ENCODE measurements at regions not wholly inside any gene's neighbourhood (a gene's known extent, or its start where the extent isn't known, plus 50 kb on each side); places are given as distances from the start of the nearest gene placed in this dataset.

DNA sequence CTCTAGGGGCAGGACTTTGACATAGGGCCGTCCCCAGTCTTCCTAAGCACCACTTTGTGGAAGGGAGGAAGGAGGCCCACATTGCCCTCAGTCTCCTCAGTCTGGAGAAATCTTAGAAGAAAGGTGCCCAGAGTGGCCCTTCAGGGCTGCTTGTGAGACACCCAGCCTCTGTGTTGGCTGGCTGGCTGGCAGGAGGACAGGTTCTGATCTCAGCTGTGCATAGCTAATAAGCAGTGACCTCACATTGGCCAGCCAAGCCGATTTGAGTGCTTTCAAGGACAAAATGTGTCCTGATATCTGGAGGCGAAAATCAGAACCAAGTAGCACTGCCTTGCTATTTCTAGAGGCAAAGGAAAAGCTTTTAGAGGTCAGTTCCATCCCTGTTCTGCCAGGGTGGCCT lies 211.5 kb downstream of the BCOR start:
- DNase-seq, result no peak

DNA sequence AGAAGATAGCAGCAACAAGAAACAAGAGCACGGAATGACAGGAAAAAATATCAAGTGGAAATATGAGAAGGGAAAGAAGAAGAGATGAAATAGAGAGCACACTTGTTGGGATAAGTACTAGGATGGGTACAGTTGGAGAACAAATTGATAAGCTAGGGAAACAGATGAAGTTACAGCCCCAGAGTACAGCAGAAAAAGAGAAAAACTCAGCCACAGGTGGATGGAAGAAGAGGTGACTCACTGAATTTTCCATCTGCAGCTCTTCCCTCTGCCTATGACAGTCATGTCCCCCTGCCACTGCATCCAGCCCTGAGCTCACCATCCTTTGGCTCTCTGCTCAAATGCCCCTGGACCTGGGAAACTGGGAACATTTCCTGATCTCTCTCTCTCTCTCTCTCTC lies 209.0 kb downstream of the BCOR start:
- no peak for DNase-seq

DNA sequence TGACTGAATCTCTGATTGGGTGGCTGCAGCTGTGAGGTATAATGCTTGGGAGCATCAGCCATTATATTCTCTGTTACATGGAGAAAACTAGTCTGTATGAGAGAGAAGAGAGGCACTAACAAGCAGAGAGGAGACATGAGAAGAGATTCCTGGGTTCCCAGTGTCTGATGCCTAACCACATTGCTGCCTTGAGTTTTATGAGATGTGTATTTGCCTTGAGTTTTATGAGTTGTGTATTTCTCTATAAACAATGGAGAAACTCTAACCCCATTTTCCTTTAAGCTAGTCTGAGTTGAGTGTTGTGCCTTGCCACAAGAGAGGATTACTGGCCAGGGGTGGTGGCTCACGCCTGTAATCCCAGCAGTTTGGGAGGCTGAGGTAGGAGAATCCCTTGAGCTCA lies 208.1 kb downstream of the BCOR start:
- no peak for DNase-seq

DNA sequence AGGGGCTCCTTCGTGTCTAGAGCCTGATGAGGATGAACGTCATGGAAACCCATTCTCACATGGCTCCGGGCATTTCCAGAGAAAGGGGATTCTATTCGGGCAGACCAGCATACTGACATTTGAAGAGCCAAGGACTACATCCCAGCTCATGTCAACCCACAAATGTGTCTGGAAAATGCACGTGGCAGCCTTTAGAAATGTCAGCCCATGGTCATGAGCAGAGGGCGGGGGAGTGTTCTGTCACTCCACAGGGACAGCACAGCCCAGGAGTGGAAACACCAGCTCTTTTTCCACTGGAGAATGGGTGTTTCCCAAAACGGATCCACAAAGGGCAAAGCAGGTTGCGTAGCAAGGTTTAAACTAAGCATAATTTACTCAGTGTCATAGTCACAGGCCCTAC lies 207.0 kb downstream of the BCOR start:
- no peak for DNase-seq

DNA sequence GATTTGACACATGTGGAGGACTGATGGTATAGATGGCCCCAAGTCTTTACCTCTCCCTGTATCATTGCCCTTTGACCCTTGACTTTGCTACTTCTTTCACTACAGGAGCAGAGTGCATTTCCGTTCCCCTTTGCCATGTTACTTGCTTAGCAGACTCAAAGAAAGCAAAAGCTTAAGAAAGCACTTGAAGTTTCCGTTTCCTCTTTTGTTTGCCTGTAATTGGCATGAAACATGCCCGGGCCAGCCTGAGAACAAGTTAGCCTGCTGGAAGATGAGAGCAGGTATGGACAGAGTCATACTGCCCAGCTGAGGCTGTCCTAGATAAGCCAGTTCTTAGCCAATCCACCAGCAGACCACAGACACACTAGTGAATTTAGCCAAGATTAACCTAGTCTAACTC lies 206.0 kb downstream of the BCOR start:
- no peak for DNase-seq

DNA sequence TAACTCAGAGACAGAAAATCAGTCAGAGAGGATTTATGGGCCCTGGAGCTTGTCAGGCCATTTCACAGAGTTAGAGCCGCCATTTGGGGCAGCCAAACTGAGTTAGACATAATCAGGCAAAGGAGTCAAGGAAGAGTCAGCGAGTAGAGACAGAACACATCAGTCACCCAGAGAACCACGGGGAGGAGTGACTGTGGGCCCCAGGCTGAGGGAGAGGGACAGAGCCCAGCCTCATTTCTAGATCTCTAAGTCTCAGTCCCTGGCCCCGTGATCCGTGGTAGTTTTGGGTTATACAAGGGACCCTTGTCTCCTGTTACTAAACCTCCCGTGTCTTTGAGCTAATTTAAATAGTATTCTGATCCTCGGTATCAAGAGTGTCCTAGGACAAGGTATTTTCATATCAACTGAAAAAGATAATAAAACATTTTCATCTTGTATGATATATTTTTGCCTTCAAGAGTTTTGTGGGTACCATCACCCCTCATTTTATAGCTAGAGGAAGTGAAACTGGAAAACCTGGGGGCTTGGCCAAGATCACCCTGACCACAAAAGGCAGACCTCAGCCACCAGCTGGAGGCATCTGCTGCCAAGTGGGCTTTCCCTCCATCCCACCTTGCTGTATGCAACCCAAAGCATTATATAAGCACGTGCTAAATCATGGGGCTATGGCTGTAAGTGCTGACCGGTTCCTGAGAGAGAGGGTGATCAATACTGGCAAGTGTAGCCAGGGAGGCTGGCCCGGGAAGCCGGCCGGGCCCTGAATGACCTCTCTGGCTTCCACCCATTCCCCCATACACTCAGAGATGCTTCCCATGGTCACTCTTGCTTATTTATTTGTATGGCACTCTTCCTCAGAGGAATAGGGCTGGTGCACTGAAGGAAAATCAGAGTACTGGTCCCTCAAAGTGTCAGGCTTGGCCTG lies 204.1 kb downstream of the BCOR start:
- no peak for DNase-seq

DNA sequence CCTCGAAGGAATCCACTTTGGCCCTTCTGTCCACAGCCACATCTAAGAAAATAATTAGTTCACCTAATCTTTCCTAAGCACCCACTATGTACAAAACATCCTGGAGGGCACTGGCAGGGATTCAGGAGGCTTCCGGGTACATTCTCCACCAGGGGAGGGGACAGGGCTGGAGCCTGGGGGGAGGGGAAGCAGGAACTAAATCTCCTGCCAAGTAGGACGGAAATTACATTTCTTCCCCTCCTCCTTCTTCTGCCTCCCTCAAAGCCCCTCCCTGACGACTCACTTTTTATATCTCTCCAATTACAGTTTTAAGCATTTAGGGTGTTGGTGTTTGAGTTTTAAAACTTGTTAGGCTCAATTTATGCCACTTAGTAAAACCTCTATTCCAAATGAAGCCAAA lies 203.1 kb downstream of the BCOR start:
- DNase-seq, result peak in 1 of 2 donors; percentile 45

DNA sequence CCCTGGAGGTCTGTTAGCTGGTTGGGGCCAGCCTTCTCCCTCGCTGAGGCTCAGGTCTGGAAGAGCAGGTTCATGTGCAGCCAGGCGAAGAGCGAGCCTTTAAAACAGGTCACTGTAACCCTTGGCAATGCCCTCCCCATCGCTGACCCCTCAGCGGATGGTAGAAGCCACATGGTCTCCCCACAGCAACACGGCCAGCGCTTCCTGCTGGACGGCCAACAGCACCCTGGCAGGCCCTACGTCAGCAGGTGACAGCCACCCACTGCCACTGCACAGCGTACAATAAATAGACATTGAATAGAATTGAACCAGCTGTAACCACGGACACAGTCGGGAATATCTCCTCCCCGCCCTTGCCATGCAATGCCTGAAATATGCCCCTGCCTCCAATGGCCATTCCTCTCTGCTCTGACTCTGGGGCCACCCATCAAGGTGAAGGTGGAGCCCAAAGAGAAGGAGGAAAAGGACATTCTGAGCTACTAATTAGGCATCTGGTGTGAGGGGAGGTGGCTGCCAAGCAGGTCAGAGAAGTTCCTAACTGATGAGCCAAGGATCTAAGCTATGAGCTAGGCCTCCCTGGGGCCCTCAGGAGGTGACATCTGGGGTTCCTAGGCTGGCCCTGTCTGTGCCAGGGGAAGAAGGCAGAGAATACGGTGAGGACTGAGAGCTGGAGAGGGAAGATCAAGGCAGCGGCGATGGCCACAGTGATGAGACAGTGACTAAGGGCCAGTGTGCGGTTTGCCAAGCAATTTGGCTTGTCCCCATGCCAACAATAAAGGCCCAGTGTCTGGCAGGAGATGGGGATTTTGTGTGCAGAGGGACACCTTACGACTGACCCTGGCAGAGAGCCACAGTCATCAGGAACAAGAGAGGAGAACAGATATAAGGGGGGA lies 202.3 kb downstream of the BCOR start:
- no peak for DNase-seq

DNA sequence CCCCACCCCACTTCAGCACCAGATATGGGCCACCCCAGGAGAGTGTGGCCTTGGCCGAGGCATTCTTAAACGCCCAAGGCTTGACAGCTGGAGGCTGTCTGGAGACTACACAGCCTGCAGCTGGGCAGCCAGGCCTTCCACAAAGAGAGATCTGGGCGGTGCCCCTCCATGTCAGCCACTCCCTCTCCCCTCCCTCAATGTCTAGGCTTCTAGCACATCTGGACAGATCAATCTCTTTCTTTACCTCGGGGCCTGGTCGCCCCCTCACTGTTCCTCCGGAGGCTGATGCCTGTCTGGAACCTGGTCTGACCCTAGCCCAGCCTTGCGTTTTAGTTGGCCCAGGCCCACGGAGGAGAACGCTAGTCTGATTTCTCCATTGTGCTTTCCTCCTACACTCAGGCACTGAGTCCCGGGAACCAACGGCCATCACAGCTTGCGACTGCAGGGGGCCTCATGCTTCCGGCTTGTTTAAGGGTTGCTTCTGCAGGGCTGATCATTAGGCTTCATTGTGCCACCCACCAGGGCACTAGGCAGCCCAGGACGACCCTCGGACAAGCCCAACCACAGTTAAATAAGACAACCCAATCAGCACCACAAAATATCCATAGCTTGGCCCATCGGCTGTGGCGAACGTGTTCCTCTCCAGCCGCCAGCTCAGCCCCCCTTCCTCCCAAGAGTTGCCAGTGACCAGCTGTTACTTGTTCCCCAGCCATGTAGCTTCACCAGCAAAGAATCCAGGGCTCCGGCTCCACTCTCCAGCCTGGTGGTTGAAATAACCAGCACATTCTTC lies 200.6 kb downstream of the BCOR start:
- peak; percentile 56 to 57 for DNase-seq

DNA sequence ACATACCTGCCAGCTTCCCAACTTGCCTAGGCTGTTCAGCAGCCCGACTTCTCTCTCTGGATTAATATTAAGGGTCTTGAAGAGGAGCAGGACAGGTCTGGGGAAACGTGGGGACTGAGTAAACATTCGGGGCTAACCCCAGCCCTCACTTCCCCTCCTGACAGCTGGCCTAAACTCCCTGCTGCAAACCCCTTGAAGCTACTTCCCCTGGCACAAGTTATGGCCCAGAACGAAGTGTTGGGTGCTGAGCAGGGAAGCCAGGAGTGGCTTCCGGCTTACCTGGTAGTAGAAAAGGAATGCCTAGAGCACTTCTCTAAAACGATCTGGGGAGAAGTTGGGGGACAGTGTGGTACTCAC lies 200.0 kb downstream of the BCOR start:
- DNase-seq, result no peak

DNA sequence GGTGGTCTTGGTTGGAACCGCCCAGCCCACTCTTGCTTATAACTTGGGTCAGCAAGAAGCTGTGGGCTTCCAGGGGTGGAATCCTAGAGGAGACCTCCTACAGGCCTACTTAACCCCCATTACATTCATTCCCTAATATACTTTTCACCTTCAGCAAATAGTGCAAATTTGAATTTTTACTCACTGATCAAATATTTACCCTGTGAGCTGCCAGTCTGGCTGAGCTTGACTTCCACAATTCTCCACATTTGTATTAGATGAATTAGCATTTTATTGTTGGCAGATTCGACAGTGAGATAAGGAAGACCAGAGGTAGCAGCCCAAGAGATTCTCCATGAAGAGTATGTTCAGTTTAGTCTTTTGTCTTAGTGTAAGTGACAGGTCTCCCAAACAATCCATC lies 199.6 kb downstream of the BCOR start:
- DNase-seq, result no peak

DNA sequence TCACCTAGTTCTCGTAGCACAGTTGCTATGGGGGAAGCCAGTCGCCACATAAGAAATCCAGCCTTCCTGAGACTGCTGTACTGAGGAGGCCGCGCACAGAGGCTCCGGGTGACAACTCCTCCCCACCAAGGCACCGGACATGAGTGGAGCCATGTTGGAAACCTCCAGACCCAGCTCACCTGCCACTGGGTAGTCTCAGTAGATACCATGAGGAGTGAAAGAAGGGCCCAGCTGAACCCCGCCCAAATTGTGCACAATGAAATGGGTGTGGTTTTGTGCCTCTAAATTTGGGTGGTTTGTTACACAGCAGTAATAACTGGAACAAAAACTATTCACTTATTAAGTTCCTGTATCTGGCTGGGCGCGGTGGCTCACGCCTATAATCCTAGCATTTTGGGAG lies 198.7 kb downstream of the BCOR start:
- DNase-seq, result no peak

DNA sequence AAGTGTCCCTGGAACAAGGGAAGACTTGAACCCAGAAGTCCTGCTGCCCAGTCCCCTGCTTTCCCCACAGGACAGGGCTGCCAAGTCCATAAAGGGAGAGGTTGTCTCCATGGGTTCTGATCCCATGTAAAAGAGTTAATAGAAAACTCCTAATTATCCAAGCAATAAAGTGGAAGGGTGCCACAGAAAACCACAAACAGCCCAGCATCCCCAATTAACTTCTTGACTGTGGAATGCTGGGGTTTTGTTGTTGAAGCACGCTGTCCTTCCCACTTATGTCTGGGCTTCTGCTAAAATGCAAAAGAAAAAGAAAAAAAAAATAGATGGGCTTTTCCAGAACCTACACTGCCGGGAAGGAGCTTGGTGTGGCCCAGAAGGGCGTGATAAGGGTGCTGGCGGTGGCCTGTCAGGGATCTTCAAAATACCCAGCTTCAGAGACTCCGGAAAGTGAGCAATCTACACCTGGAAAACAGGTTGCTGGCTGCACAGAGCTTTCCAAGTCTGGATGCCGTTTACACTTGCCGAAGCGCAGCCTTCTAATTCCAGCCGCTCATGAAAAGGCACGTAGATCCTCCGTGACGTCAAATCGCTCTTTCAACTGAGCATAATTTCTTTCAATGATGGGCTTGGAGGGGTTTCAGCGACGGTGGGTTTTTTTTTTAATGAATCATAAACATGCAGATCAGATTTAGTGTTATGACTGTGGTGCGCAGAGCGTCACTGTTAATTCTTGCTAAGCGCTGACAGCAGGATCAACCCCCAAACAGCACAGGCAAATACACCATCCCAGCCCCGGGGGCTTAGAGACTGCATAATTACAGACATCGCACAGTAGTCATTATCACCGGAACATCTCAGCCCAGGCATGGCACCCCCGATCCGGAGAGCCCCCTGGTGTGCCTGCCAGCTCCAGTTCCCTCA lies 197.6 kb downstream of the BCOR start:
- DNase-seq, result no peak

DNA sequence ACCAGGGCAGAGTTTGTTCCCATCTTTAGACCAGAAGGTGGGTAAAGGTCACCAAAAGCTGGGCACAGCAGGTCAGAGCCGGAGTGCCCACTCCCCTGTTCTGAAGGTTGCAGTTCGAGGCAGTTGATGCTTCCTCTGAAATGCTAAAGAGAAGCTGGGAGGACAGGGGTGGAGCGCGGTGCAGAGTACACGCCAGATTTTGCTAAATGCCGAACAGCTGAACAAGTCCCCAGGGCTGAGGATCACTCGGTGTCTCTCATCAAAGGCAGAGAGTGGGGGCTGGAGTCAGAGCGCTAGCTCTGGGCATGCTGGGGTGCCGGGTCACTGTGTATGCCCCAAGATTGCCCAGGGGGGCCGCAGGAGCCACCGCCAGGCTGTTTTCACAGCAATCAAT lies 197.0 kb downstream of the BCOR start:
- DNase-seq, result no peak

DNA sequence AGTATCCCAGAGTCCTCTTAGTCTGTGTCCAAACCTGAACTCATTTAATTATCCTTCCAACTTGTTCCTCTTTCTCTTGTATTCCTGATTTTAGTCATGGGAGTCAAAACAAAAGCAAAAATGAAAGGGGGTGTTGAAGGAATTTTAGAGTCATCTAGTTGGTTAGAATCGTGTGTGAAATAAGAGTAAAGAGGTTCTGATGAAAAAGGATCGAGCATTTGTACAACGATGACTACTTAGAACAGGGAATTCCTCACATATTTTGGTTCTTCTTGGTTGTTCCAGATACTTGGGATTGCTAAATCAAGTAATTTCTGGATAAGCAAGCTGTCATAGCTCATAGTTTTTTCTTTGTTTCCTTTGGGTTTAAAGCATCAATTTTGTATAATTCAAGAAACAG lies 194.4 kb downstream of the BCOR start:
- no peak for DNase-seq

DNA sequence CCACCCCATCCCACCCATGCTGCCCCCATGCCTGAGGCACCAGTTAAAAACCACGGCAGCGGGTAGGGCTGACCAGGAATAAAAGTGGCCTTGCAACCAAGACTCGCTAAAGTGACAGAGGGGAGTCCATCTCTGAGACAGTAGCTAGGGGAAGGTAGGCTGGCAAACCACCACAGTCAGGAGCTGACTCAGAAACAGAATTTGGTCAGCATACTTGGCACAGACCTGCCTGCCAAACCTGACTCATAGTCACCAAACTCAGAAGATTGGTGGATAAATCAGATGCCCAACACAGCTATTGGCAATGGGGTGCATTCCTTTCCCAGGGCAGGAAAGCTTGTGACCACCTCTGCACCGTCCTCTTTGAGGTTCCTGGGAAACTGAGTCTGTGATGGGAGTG lies 193.8 kb downstream of the BCOR start:
- no peak for DNase-seq

DNA sequence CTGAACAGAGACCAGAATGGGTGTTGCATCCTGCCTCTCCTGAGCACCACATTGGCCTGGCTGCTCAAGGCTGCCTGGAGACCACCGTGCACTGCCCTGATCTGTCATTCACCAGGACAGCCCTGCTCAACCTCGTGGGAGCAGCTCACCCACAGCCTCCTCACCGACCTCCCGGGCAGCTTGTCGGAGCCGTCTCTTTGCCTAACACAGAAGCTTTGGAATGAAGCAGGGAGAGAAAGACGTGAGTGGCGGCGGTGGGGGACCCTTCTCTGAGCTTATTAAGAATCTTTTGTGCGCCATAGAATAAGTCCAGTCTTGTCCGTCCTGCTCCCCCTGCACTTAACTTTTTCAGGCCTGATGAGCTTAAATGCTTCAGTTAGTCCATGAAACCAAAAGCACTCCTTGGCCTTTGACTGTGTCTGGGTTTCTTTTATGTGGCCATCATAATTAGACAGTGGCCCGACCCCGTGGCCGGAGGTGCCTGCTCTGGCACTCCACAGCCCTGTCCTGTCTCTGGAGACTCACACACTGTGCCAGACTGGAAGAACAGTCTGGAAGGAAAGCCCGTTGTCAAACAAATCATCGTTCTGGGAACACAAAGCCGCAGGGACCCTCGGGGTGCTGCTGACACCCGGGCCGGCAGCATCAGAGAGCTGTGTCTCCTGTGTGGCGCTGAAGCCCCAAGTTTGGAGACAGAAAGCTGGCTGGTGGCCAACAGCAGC lies 192.8 kb downstream of the BCOR start:
- DNase-seq, result no peak

DNA sequence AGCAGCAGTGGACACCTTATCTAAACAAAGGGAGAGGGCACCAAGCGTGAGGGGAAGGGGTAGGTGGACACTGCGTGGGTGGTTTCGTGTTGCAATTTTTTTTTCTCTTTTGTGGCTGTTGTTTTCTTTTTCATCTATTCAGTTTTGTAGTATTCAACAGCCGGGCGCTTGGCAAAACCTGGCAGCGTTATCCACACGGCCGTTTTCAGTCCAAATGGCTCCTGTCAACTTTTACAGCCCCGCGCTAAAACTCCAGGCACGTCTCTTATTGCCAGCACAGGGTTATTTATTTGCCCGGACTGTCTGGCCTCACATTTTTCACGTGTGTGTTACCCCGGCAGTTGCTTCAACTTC lies 192.2 kb downstream of the BCOR start:
- no peak for DNase-seq

DNA sequence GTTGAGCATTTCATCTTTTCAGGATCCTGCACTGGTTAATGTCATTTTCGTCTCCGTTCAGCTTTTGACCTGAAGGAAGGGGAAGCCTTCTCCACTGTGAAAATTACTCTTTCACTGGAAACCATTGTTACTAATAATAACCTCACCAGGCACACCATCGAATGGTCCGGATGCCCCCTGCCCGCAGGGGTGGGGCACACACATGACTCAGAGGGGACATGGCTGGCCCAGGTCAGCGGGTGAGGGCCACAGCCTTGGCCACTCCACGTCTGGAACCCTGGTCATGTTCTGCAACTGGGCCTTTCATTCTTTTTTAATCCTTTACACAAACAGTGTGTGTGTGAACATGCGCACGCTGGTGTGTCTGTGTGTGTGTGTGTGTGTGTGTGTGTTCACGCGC lies 191.8 kb downstream of the BCOR start:
- DNase-seq, result no peak

DNA sequence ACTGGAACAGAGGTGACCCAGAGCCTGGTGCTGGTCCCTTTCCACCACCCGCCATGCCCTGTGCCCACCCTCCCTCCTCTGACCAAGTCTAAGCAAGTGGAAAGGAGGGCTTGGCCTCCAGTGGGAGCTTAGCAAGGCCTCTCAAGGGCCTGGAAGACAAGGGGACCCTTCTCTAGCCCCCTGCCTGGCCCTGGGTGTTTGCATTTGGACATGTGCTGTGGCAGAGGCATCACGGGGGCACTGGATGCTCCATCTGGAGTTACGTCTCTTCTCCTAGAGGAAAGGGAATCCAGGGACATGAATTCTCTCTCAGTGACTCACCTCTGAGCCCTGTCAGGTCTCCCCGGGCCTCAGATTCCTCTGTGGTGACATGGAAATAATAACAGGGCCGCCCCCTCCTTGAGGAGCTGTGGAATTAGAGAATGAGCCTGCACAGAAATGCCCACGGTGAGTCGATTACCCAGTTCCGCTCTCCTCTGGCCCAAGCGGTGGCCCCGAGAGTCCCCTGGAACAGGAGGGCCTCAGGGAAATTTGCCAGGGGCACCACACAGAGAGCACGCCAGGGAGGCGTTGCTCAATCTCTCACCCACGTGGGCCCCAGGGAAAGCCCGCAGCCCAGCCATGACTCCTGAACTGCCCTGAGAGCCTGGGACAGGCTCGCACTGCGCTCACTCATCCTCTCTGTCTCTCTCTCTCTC lies 189.6 kb downstream of the BCOR start:
- DNase-seq, result peak in 1 of 2 donors; percentile 48

Measured in right lung (tissue), 2 donors.